Fibroblast of villous mesenchyme (primary cell): ENCODE measurements at regions not wholly inside any gene's neighbourhood (a gene's known extent, or its start where the extent isn't known, plus 50 kb on each side); places are given as distances from the start of the nearest gene placed in this dataset.

Source experiments
- DNase-seq: peaks from one replicate; pipeline ENCODE4 v3.0.0-alpha.2; 2010; ENCODE audit warnings: low read depth
- H3K4me3 ChIP-seq: 2 replicates; pipeline ENCODE4 v1.5.1; 2011; ENCODE audit warnings: low read depth, mild to moderate bottlenecking, low read length
- TF ChIP-seq, protein P1 (sequence below): IDR thresholded peaks from 2 replicates; pipeline ENCODE4 v1.5.1; 2012; ENCODE audit warnings: low read depth, mild to moderate bottlenecking, low read length; ENCODE audit not compliant: insufficient read depth

DNA sequence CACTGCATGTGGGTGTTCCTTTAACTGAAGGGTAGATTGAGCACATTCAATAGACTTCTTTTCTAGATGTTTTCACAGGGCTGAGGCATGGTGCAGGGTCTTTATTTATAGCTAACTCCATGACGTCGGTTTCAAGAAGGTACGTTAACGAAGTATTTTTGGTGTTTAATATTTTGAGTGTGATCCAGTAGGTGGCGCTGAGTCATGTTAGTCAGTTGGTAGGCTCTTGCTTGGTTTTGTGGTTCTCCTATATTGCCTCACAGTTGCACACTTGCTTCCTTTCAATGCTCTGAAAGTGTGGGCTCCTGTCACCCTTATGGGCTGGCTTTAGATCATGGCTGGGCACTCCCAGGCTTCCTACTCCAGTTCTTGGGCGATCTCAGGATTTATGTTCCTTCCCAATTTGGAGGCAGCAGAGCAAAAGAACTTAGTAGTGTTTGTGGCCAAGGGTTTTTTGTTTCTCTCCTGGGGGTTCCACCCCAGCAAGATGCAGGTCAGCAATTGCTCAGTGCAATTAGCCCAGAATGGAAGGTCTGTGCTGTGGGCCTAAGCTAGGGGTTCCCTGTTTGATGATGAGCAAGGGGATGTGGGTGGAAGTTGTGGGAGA lies 471.6 kb upstream of the FOXG1 start:
- TF ChIP-seq, protein P1, sequence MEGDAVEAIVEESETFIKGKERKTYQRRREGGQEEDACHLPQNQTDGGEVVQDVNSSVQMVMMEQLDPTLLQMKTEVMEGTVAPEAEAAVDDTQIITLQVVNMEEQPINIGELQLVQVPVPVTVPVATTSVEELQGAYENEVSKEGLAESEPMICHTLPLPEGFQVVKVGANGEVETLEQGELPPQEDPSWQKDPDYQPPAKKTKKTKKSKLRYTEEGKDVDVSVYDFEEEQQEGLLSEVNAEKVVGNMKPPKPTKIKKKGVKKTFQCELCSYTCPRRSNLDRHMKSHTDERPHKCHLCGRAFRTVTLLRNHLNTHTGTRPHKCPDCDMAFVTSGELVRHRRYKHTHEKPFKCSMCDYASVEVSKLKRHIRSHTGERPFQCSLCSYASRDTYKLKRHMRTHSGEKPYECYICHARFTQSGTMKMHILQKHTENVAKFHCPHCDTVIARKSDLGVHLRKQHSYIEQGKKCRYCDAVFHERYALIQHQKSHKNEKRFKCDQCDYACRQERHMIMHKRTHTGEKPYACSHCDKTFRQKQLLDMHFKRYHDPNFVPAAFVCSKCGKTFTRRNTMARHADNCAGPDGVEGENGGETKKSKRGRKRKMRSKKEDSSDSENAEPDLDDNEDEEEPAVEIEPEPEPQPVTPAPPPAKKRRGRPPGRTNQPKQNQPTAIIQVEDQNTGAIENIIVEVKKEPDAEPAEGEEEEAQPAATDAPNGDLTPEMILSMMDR, result no peak
- H3K4me3 ChIP-seq, result no peak overlapping the region
- DNase-seq, result no peak

DNA sequence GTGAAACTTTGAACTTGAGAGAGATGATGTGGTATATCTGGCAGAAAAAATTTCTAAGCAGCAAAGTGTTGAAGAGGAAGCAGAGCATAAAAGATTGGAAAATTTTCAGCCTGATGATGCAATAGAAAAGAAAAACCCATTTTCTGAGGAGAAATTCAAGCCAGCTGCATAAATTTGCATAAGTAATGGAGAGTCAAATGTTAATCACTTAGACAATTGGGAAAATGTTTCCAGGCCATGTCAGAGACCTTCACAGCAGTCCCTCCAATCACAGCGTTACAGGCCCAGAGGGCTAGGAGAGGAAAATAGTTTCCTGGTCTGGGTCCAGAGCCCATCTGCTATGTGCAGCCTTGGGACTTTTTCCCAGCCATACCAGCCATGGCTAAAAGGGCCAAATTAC lies 469.0 kb upstream of the FOXG1 start:
- TF ChIP-seq, protein P1, result no peak
- no peak for DNase-seq

DNA sequence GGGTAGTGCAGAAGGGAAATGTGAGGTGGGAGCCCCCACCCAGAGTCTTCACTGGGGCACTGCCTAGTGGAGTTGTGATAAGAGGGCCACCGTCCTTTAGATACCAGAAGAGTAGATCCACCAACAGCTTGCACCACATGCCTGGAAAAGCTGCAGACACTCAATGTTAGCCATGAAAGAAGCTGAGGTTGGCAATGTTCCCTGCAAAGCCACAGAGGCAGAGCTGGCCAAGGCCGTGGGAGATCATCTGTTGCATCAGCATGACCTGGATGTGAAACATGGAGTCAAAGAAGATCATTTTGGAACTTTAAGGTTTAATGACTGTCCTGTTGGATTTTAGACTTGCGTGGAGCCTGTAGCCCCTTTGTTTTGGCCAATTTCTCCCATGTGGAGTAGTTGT lies 468.4 kb upstream of the FOXG1 start:
- TF ChIP-seq, protein P1, result no peak
- H3K4me3 ChIP-seq, result no peak overlapping the region
- DNase-seq, result no peak

More for the DNA sequence above, 469.0 kb upstream of the FOXG1 start:
- H3K4me3 ChIP-seq, result no peak overlapping the region

DNA sequence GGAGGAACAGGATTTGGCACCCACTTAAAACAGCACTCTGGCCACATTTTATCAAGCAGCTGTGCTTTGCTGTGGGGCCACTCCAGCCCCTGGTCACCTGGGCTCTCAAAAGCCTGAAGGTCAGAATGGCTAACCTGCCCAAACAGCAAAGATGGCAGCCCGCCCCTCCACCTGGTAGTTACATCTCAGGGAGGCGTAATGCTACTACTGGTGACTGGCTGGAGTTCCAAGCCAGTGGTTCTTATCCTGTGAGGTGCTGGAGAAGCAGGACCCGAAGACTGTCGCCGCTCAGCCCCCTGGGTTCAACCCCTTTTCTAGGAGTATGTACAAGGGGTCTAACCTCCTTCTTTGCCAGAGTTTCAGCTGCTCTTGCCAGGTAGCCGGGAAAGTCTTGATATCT lies 467.4 kb upstream of the FOXG1 start:
- TF ChIP-seq, protein P1, result no peak
- DNase-seq, result no peak
- H3K4me3 ChIP-seq, result no peak overlapping the region

DNA sequence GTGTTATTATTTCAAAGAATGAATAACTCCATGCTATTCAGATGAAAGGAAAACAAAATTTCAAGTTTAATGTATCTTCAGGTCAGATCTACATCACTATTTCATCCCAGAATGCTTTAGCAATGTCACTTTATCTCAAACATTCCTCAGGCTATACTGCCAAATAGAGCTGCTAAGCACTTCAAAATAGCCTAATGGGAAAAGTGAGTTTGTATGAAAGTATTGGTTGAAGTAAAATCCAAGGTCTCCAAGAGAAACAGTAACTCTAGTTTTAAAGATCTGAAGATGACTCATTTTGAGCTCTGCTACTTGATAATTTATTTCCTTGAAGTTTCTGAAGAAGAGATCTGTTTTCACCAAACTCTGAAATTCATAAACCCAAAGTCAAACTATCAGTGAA lies 466.2 kb upstream of the FOXG1 start:
- DNase-seq, result no peak
- H3K4me3 ChIP-seq, result no peak overlapping the region
- TF ChIP-seq, protein P1, result no peak

DNA sequence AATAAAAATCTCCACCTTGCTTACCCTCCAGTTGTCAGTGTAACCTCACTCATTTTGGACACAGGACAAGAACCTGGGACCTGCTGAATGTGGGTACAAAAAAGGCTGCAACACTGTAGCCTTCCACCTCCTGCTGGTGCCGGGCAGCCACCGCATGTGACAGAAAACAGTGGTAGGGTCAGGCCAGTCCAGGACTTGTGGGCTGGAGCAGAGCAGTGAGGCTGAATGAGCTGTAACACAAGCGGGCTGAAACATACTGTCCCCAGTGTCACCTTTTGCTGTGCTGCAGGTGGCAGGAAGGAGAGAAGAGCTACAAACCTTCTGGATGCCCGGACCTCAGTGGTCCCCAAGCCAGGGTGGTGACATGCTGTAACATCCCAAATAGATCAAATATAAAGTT lies 465.4 kb upstream of the FOXG1 start:
- no peak overlapping the region for H3K4me3 ChIP-seq
- TF ChIP-seq, protein P1, result no peak
- DNase-seq, result no peak

DNA sequence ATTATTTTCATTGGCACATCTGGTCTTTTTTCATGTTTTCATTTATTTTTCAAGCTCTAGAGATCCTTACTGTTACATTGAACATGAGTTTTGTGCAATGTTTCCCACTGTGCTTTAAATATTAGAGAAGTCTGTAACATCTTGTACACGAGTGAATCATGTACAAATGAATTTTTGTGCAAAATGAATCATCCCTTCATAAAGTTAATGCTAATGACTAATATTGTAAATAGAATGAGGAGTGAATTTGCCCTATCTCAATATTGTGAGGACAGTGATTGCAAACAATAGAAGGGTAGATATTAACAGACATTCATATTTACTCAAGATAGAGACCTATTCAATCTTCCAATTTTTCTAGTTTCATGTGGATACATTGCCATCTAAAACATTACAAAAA lies 463.3 kb upstream of the FOXG1 start:
- DNase-seq, result no peak
- H3K4me3 ChIP-seq, result no peak overlapping the region
- TF ChIP-seq, protein P1, result no peak
